GM12864 (cell line): ENCODE measurements at regions not wholly inside any gene's neighbourhood (a gene's known extent, or its start where the extent isn't known, plus 50 kb on each side); places are given as distances from the start of the nearest gene placed in this dataset.

Source experiments
- DNase-seq: peaks from one replicate; pipeline ENCODE4 v3.0.0-alpha.2; 2011; ENCODE audit warnings: low read depth
- H3K4me3 ChIP-seq: 2 replicates; pipeline ENCODE4 v1.5.1; 2011; ENCODE audit warnings: mild to moderate bottlenecking, low read depth, low read length, control low read depth
- TF ChIP-seq, protein P1 (sequence below): IDR thresholded peaks from 2 replicates; pipeline ENCODE4 v1.5.1; 2011; ENCODE audit warnings: low read depth, mild to moderate bottlenecking, moderate library complexity, low read length, control low read depth, inconsistent platforms; ENCODE audit errors: missing control alignments

DNA sequence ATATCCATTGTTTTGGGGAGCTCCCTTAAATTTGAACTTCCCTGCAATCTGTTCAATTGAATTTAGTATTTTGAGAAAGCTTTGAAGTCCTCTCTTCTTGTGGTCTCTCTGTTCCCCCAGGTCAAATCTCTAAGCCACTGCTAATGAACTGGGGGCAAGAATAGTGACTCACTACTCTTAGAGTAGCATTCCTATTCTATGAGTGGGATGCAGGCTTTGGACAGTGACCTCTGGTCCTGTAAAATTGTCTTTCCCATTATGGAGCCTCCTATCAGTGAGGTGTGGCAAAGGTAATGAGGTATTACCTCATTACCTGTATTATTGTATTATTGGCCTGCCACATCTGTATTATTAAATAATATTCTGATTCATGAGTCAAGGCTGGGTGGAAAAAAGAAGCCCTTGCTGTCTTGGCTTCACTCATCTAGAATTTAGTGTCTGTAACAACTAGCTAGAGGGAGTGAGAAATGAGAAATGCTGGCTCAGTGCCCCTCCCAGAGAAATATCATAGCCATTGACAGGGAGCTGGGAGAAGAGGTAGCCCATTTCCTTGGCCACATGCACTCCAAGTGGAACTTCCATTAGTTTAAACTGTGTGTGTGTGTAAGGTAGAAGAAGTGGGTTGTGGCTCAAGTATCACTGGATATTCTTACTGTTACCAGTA, 393.9 kb upstream of the CTSO start:
- no peak overlapping the region for H3K4me3 ChIP-seq
- no peak for DNase-seq
- TF ChIP-seq, protein P1, sequence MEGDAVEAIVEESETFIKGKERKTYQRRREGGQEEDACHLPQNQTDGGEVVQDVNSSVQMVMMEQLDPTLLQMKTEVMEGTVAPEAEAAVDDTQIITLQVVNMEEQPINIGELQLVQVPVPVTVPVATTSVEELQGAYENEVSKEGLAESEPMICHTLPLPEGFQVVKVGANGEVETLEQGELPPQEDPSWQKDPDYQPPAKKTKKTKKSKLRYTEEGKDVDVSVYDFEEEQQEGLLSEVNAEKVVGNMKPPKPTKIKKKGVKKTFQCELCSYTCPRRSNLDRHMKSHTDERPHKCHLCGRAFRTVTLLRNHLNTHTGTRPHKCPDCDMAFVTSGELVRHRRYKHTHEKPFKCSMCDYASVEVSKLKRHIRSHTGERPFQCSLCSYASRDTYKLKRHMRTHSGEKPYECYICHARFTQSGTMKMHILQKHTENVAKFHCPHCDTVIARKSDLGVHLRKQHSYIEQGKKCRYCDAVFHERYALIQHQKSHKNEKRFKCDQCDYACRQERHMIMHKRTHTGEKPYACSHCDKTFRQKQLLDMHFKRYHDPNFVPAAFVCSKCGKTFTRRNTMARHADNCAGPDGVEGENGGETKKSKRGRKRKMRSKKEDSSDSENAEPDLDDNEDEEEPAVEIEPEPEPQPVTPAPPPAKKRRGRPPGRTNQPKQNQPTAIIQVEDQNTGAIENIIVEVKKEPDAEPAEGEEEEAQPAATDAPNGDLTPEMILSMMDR: no peak

DNA sequence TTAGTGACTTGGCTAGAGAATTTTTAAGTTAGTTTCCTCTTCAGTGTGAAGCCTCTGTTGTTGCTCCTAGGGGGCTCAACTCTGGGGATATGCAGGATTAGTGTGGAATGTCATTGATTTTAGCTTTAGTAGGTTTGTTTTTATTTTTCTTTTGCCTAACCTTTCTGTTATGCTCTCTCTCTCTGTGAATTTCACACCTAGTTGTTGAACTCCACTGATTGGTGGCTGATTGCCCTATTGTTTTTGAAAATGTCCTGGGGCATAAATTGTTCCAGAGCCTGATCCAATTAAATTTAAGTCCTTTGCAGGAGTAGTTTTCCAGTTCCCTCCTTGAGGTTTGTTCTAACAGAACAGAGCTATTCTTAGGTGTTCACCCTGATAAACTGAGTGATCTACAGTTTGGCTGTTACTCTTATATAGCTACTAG, 393.3 kb upstream of the CTSO start:
- TF ChIP-seq, protein P1: no peak
- H3K4me3 ChIP-seq: no peak overlapping the region
- DNase-seq: no peak

DNA sequence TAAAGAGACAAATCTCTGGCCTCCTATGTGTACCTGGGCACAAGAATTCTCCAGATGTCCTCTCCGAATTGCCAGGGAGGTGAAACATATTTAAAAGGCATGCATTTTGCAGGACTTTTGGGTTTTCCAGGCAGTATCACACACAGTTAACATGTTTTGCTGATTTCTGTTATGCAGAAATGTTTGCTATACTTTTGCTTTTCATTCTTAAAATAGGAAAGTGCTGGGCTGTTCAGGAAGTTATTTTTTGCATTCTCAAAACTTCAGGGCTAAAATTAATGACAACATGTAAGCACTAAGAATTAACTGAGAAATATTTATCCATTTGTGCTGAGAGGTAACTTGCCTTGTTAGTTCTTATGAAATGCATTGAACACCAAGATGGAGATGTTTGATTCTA, 390.7 kb upstream of the CTSO start:
- TF ChIP-seq, protein P1: no peak
- H3K4me3 ChIP-seq: no peak overlapping the region
- DNase-seq: no peak

DNA sequence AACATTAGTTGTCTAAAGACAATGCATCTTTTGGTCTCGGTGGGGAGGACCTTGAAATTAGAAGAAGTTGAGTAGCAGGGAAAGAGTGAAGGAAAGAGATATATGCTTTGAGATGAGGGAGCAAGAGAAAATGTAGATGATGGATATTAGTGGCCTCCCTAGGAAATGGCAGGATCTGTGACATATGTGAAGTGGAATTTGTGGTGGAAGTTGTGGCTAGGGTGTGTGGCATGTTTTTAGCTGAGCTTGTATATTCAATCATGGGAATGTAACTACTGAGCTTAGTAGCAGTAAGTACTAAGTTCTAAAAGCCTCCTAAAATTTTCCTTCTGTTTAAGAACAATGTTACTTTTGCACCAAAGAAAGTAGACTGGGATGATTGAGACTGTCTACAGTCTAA, 382.8 kb upstream of the CTSO start:
- H3K4me3 ChIP-seq: no peak overlapping the region
- no peak for DNase-seq
- TF ChIP-seq, protein P1: no peak

DNA sequence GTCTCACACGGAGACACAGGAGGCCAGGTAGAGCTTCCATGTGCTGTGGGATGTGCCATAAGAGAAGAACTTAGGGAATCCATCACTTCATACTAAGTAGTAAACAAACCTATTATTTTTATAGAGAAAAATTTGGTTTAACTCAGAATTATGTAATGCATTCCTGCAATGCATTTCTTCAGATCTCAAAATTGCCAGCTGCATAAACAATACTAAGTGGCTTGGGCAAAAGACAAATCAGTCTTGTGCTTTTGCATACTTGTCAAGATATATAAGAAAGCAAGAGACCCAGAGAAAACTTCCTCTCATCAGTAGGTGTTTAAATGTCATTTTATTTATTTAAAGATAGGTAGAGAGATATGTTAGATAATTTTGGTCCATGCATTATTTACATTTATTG, 382.1 kb upstream of the CTSO start:
- no peak overlapping the region for H3K4me3 ChIP-seq
- no peak for DNase-seq
- TF ChIP-seq, protein P1: no peak

DNA sequence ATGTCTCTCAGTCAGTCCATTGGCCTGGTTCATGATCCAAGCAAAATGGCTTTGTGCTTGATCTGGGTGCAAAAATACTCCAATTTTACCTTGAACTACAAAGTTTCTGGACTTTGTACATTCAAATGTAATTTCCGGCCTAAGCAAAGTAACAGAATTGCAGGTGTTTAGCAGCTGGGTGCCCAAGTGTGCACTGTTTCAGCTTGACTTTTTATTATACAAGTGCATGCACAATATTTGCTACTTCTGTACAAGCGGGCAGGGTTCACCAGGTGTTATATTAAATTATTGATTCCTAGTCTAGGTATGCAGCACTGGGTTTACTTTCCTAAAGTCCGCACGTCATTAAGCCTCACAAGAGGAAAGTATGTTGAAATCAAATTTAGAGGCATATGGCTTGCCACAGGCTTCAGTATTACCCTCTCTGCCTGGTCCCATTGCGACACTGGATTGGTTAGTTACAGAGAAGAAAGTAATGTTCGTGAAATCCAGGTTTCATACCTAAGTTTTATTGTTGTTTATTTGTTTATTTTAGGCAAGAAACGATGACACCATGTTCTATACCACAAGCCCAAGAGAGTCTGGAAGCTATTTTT, 376.9 kb upstream of the CTSO start:
- H3K4me3 ChIP-seq: no peak overlapping the region
- TF ChIP-seq, protein P1: no peak
- DNase-seq: no peak

DNA sequence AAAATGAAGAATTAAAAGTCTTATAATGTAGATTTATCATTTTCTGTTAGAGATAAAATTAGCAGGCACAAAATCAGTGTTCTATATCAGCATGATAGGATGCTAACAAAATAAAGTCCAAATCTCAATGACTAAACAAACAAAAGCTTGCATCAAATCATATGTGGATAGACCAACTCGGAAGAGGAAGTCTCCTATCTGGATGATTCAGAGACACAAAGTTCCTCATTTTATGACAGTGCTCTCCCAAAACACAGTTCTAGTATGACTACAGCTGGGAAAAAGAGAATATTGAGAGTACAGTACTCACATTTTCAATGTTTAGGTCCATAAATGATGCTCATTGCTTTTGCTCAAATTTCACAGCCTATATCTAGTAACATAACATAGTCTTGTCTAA, 376.1 kb upstream of the CTSO start:
- DNase-seq: no peak

More for the DNA sequence above, 376.1 kb upstream of the CTSO start:
- H3K4me3 ChIP-seq: no peak overlapping the region
- TF ChIP-seq, protein P1: no peak
